ENCODE measurements at regions not wholly inside any gene's neighbourhood (a gene's known extent, or its start where the extent isn't known, plus 50 kb on each side); places are given as distances from the start of the nearest gene placed in this dataset.

- TF ChIP-seq CTCF (IDR thresholded peaks at IDR 0.05), result no peak
- TF ChIP-seq POLR2A (IDR thresholded peaks at IDR 0.05), result no peak
- no peak for TF ChIP-seq POLR2AphosphoS5 (IDR thresholded peaks at IDR 0.05)
- no peak for TF ChIP-seq EP300 (IDR thresholded peaks at IDR 0.05)
Measured at GRCh38 chr10:128804411-128804810, 662.6 kb upstream of the MGMT start.

Measured in sigmoid colon (tissue), 4 donors.